MCF 10A (cell line): ENCODE measurements at regions not wholly inside any gene's neighbourhood (a gene's known extent, or its start where the extent isn't known, plus 50 kb on each side); places are given as distances from the start of the nearest gene placed in this dataset.

Source experiments
- BruUV-seq: library from RNA; stranded (reverse); fragments of 400-500 nt; replicated peaks from 2 replicates; lab custom pipeline; 2021; lab: Mats Ljungman, UMichigan
- CTCF ChIA-PET: fragments of 300-600 bp; sonication (Branson Sonifier 250); formaldehyde crosslinking; extraction: SDS; loops from one replicate; lab custom pipeline; 2021; ENCODE audit warnings: antibody characterized with exemption, inconsistent platforms; lab: Yijun Ruan, JAX
- POLR2A ChIA-PET: fragments of 300-600, 350-650 bp; sonication (Branson Sonifier 250); formaldehyde crosslinking; extraction: SDS; loops from one replicate; lab custom pipeline; 2020; ENCODE audit warnings: antibody characterized with exemption, inconsistent platforms; lab: Yijun Ruan, JAX
- DNase-seq: peaks from one replicate; pipeline ENCODE4 v3.0.0-alpha.2; 2018; ENCODE audit not compliant: unreplicated experiment
- H3K27ac Mint-ChIP-seq: one replicate; pipeline ENCODE4 v1.8.0; 2022; ENCODE audit warnings: mild to moderate bottlenecking, low read depth, mixed read lengths; ENCODE audit not compliant: unreplicated experiment
- H3K27me3 Mint-ChIP-seq: one replicate; pipeline ENCODE4 v1.8.0; 2022; ENCODE audit warnings: mixed read lengths; ENCODE audit not compliant: insufficient read depth, unreplicated experiment
- H3K36me3 Mint-ChIP-seq: one replicate; pipeline ENCODE4 v1.8.0; 2022; ENCODE audit warnings: mild to moderate bottlenecking, moderate library complexity, mixed read lengths; ENCODE audit not compliant: insufficient read depth, unreplicated experiment
- H3K4me1 Mint-ChIP-seq: one replicate; pipeline ENCODE4 v1.8.0; 2022; ENCODE audit warnings: mixed read lengths; ENCODE audit not compliant: insufficient read depth, unreplicated experiment
- H3K4me3 Mint-ChIP-seq: one replicate; pipeline ENCODE4 v1.8.0; 2022; ENCODE audit warnings: mild to moderate bottlenecking, moderate library complexity, mixed read lengths; ENCODE audit not compliant: unreplicated experiment
- H3K9me3 Mint-ChIP-seq: one replicate; pipeline ENCODE4 v1.8.0; 2022; ENCODE audit warnings: mixed read lengths; ENCODE audit not compliant: unreplicated experiment
- CTCF ChIP-seq: fragments of 200-600 bp; IDR thresholded peaks from one replicate; pipeline ENCODE4 v1.8.0; 2022; ENCODE audit warnings: antibody characterized with exemption, mild to moderate bottlenecking; ENCODE audit not compliant: unreplicated experiment
- intact Hi-C: fragments of 100-400 bp; cut with micrococcal nuclease; formaldehyde crosslinking; loops from 2 replicates; pipeline ENCODE4 v1.14.1; 2022

GRCh38 chr22:49561338-49561737 lies 266.3 kb downstream of the BRD1 start:
- no peak for DNase-seq
- Mint-ChIP-seq H3K9me3 (peaks cover 22% of the 10 kb centered on the region), H3K27me3 (no peaks in the 10 kb centered on the region), H3K27ac (no peak overlapping the region), H3K36me3 (peaks cover 6% of the 10 kb centered on the region), H3K4me1 (no peaks in the 10 kb centered on the region), H3K4me3 (no peak overlapping the region)
- BruUV-seq = no TSS peak
- ChIA-PET POLR2A (no interaction called here), CTCF (no interaction called here)
- no peak for TF ChIP-seq CTCF
- intact Hi-C loops = no loop called here

GRCh38 chr22:49555526-49555925 lies 272.1 kb downstream of the BRD1 start:
- intact Hi-C loops = no loop called here
- CTCF ChIA-PET = no interaction called here
- POLR2A ChIA-PET = no interaction called here
- Mint-ChIP-seq H3K36me3 (peaks cover 6% of the 10 kb centered on the region), H3K4me1 (no peaks in the 10 kb centered on the region), H3K4me3 (no peak overlapping the region), H3K27ac (no peak overlapping the region), H3K27me3 (no peaks in the 10 kb centered on the region), H3K9me3 (peaks cover 33% of the 10 kb centered on the region)
- TF ChIP-seq CTCF = no peak
- BruUV-seq = no TSS peak
- DNase-seq = no peak

GRCh38 chr22:49554741-49555140 lies 272.9 kb downstream of the BRD1 start:
- H3K36me3 Mint-ChIP-seq = peaks cover 6% of the 10 kb centered on the region
- POLR2A ChIA-PET = no interaction called here
- intact Hi-C loops = no loop called here
- H3K9me3 Mint-ChIP-seq = peaks cover 37% of the 10 kb centered on the region
- no peaks in the 10 kb centered on the region for H3K4me1 Mint-ChIP-seq
- BruUV-seq = no TSS peak
- no peaks in the 10 kb centered on the region for H3K27me3 Mint-ChIP-seq
- CTCF ChIA-PET = no interaction called here
- no peak overlapping the region for H3K4me3 Mint-ChIP-seq
- no peak overlapping the region for H3K27ac Mint-ChIP-seq
- TF ChIP-seq CTCF = no peak
- DNase-seq = no peak

GRCh38 chr22:49554296-49554625 lies 273.4 kb downstream of the BRD1 start:
- TF ChIP-seq CTCF = no peak
- BruUV-seq = no TSS peak
- Mint-ChIP-seq H3K27ac (no peak overlapping the region), H3K27me3 (no peaks in the 10 kb centered on the region), H3K36me3 (peaks cover 6% of the 10 kb centered on the region), H3K4me1 (no peaks in the 10 kb centered on the region), H3K4me3 (no peak overlapping the region), H3K9me3 (peaks cover 37% of the 10 kb centered on the region)
- intact Hi-C loops = no loop called here
- POLR2A ChIA-PET = no interaction called here
- CTCF ChIA-PET = no interaction called here
- DNase-seq = no peak
